Caco-2 (cell line): ENCODE measurements at regions not wholly inside any gene's neighbourhood (a gene's known extent, or its start where the extent isn't known, plus 50 kb on each side); places are given as distances from the start of the nearest gene placed in this dataset.

ENCODE experiments used
- BruUV-seq: library from RNA; stranded (reverse); fragments of 400-500 nt; replicated peaks from 2 replicates; lab custom pipeline; 2021; lab: Mats Ljungman, UMichigan
- CTCF ChIA-PET: fragments of 300-600 bp; sonication (Branson Sonifier 250); formaldehyde crosslinking; loops from one replicate; lab custom pipeline; 2022; ENCODE audit warnings: antibody characterized with exemption; lab: Charles Lee
- POLR2A ChIA-PET: fragments of 300-600 bp; sonication (Branson Sonifier 250); formaldehyde crosslinking; loops from one replicate; lab custom pipeline; 2022; ENCODE audit warnings: antibody characterized with exemption; lab: Charles Lee
- DNase-seq, 2 experiments: peaks; one replicate each; pipeline versions ENCODE4 v3.0.0 to v3.0.0-alpha.2; 2020 to 2022
- H3K27me3 ChIP-seq: replicated peaks from 2 replicates; pipeline ENCODE4 v1.6.0; 2011; ENCODE audit warnings: low read length; ENCODE audit not compliant: control insufficient read depth, insufficient read depth
- H3K36me3 ChIP-seq: 2 replicates; pipeline ENCODE4 v1.5.1; 2011; ENCODE audit warnings: low read length; ENCODE audit not compliant: control insufficient read depth, insufficient read depth
- H3K4me1 ChIP-seq: fragments of 250-450 bp; sonication (Bioruptor Pico); 2 replicates; pipeline ENCODE4 v1.5.1; 2020; ENCODE audit warnings: mild to moderate bottlenecking
- H3K4me3 ChIP-seq: 2 replicates; pipeline ENCODE4 v1.5.1; 2011; ENCODE audit warnings: low read depth, mild to moderate bottlenecking, control low read depth, low read length
- H3K9me3 ChIP-seq: fragments of 250-450 bp; sonication (Bioruptor Pico); 2 replicates; pipeline ENCODE4 v1.5.1; 2020; ENCODE audit warnings: mild to moderate bottlenecking, moderate library complexity
- H3K27ac Mint-ChIP-seq: one replicate; pipeline ENCODE4 v1.8.0; 2022; ENCODE audit warnings: mixed read lengths; ENCODE audit not compliant: unreplicated experiment
- H3K27me3 Mint-ChIP-seq: one replicate; pipeline ENCODE4 v1.8.0; 2022; ENCODE audit warnings: mixed read lengths; ENCODE audit not compliant: insufficient read depth, unreplicated experiment
- H3K36me3 Mint-ChIP-seq: one replicate; pipeline ENCODE4 v1.8.0; 2022; ENCODE audit warnings: mild to moderate bottlenecking, mixed read lengths; ENCODE audit not compliant: insufficient read depth, unreplicated experiment
- H3K4me1 Mint-ChIP-seq: one replicate; pipeline ENCODE4 v1.8.0; 2022; ENCODE audit warnings: low read depth, mixed read lengths; ENCODE audit not compliant: unreplicated experiment
- H3K4me3 Mint-ChIP-seq: one replicate; pipeline ENCODE4 v1.8.0; 2022; ENCODE audit warnings: mild to moderate bottlenecking, moderate library complexity, mixed read lengths; ENCODE audit not compliant: unreplicated experiment
- H3K9me3 Mint-ChIP-seq: one replicate; pipeline ENCODE4 v1.8.0; 2022; ENCODE audit warnings: mixed read lengths; ENCODE audit not compliant: unreplicated experiment
- intact Hi-C: fragments of 100-400 bp; cut with micrococcal nuclease; formaldehyde crosslinking; loops from one replicate; pipeline ENCODE4 v1.10.0; 2022; ENCODE audit not compliant: unreplicated experiment
- TF ChIP-seq, protein P1 (sequence below), 2 experiments: fragments of 200-600 bp in 1 of 2; IDR thresholded peaks; 1 replicate in 1 of 2; 2 replicates in 1 of 2; pipeline versions ENCODE4 v1.5.1 to v1.8.0; 2011 to 2022; ENCODE audit warnings: antibody characterized with exemption in 1 of 2, control low read depth in 1 of 2, inconsistent platforms in 1 of 2, low read depth in 1 of 2, low read length in 1 of 2, mild to moderate bottlenecking in 1 of 2, moderate library complexity in 1 of 2; ENCODE audit not compliant: insufficient read depth in 1 of 2, severe bottlenecking in 1 of 2, unreplicated experiment in 1 of 2

DNA sequence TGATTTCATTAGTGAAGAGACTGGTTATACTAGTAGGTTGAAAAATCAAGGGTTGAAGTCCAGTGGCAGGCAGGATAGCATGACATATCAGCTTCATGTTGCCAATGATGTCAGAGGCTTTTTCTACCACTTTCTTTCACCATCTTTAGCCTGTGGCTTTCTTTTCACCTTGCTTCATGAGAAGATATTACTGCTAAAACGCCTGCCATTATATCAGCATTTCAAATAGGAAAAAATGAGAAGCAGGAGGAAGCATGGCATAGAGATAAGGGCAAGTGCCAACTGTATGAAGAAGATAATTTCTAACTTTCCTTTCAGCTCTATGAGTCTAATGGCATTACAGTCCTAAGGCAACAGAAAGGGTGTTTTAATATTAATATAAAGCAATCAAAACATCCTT lies 270.2 kb upstream of the SYT4 start:
- ChIA-PET CTCF (no interaction called here), POLR2A (no interaction called here)
- DNase-seq, result no peak
- Mint-ChIP-seq H3K4me1 (no peaks in the 10 kb centered on the region), H3K9me3 (peaks cover 10% of the 10 kb centered on the region), H3K27me3 (no peaks in the 10 kb centered on the region), H3K36me3 (no peaks in the 10 kb centered on the region), H3K4me3 (no peak overlapping the region), H3K27ac (no peak overlapping the region)
- Histone ChIP-seq H3K4me3 (no peak overlapping the region), H3K9me3 (no peaks in the 10 kb centered on the region), H3K4me1 (no peaks in the 10 kb centered on the region), H3K27me3 (no peaks in the 10 kb centered on the region), H3K36me3 (no peaks in the 10 kb centered on the region)
- intact Hi-C loops, result no loop called here
- BruUV-seq, result no TSS peak
- TF ChIP-seq, protein P1, sequence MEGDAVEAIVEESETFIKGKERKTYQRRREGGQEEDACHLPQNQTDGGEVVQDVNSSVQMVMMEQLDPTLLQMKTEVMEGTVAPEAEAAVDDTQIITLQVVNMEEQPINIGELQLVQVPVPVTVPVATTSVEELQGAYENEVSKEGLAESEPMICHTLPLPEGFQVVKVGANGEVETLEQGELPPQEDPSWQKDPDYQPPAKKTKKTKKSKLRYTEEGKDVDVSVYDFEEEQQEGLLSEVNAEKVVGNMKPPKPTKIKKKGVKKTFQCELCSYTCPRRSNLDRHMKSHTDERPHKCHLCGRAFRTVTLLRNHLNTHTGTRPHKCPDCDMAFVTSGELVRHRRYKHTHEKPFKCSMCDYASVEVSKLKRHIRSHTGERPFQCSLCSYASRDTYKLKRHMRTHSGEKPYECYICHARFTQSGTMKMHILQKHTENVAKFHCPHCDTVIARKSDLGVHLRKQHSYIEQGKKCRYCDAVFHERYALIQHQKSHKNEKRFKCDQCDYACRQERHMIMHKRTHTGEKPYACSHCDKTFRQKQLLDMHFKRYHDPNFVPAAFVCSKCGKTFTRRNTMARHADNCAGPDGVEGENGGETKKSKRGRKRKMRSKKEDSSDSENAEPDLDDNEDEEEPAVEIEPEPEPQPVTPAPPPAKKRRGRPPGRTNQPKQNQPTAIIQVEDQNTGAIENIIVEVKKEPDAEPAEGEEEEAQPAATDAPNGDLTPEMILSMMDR (IDR thresholded peaks at IDR 0.05; ENCODE audit: insufficient read depth in 1 of 2, low read depth in 1 of 2, low read length in 1 of 2, severe bottlenecking in 1 of 2, unreplicated experiment in 1 of 2), result no peak

DNA sequence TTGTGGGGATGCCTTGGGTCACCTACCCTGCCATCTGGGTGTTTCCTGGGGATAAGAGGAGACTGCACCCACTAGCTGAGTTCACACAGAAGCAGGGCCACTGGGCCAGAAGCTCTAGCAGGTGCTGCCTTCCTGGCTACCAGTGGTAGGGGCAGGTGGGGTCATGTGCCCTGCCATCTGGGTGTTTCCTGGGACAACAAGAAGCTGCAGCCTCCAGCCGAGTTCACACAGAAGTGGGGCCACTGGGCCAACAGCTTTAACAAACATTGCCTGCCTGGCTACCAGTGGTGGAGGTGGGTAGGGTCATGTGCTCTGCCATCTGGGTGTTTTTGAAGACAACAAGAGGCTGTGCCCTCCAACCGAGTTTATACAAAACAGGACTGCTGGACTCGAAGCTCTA lies 282.2 kb upstream of the SYT4 start:
- H3K4me1 Mint-ChIP-seq, result no peaks in the 10 kb centered on the region
- no peaks in the 10 kb centered on the region for H3K4me1 ChIP-seq
- BruUV-seq, result no TSS peak
- POLR2A ChIA-PET, result no interaction called here
- intact Hi-C loops, result no loop called here
- no peaks in the 10 kb centered on the region for H3K36me3 ChIP-seq
- H3K4me3 ChIP-seq, result no peak overlapping the region
- H3K4me3 Mint-ChIP-seq, result no peak overlapping the region
- TF ChIP-seq, protein P1 (IDR thresholded peaks at IDR 0.05; ENCODE audit: insufficient read depth in 1 of 2, low read depth in 1 of 2, low read length in 1 of 2, severe bottlenecking in 1 of 2, unreplicated experiment in 1 of 2), result no peak
- CTCF ChIA-PET, result no interaction called here
- H3K27me3 ChIP-seq, result no peaks in the 10 kb centered on the region
- no peaks in the 10 kb centered on the region for H3K27me3 Mint-ChIP-seq
- H3K36me3 Mint-ChIP-seq, result no peaks in the 10 kb centered on the region
- no peak overlapping the region for H3K27ac Mint-ChIP-seq
- no peaks in the 10 kb centered on the region for H3K9me3 ChIP-seq
- no peak for DNase-seq
- no peaks in the 10 kb centered on the region for H3K9me3 Mint-ChIP-seq

DNA sequence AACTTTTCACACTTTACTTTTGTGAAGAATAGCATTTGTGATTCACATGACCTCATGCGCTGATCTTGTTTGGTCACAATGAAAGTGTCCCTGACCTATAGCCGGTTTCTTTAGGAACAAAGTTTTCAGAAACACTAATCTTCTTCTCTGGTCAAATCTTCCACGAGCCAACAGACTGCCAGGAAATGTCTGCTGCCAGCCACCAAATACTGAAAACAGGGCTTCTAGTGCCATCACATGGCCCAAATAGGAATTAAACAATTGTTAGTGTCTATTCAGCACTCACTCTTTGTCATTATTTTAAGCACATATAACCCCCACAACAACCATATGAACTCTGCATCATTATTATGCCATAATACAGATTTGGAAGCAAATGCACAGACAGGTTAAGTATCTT lies 286.5 kb upstream of the SYT4 start:
- Mint-ChIP-seq H3K4me3 (no peak overlapping the region), H3K9me3 (no peaks in the 10 kb centered on the region), H3K36me3 (no peaks in the 10 kb centered on the region), H3K4me1 (no peaks in the 10 kb centered on the region), H3K27ac (no peak overlapping the region), H3K27me3 (no peaks in the 10 kb centered on the region)
- H3K27me3 ChIP-seq, result no peaks in the 10 kb centered on the region
- no peaks in the 10 kb centered on the region for H3K36me3 ChIP-seq
- no TSS peak for BruUV-seq
- TF ChIP-seq, protein P1 (IDR thresholded peaks at IDR 0.05; ENCODE audit: insufficient read depth in 1 of 2, low read depth in 1 of 2, low read length in 1 of 2, severe bottlenecking in 1 of 2, unreplicated experiment in 1 of 2), result no peak
- DNase-seq, result peak in 1 of 2 experiments; percentile 4
- intact Hi-C loops, result loop anchor here (5.0 kb wide), 1 partner anchor 1511 kb away; no protein-coding TSS in a partner anchor
- ChIA-PET POLR2A (no interaction called here), CTCF (no interaction called here)
- no peak overlapping the region for H3K4me3 ChIP-seq
- H3K9me3 ChIP-seq, result no peaks in the 10 kb centered on the region
- H3K4me1 ChIP-seq, result no peaks in the 10 kb centered on the region
